Neural progenitor cell (in vitro differentiated cells): ENCODE measurements at regions not wholly inside any gene's neighbourhood (a gene's known extent, or its start where the extent isn't known, plus 50 kb on each side); places are given as distances from the start of the nearest gene placed in this dataset.
A peak's percentile ranks its signal among the peaks of the same experiment; 100 is the strongest.

Experiments
- DNase-seq: peaks from one replicate; pipeline ENCODE4 v3.0.0-alpha.2; 2016; ENCODE audit warnings: low spot score
- H2AFZ ChIP-seq: fragments of 200-600 bp; sonication (generic); replicated peaks from 2 replicates; pipeline ENCODE4 v1.6.1; 2016; ENCODE audit warnings: antibody characterized with exemption
- H3F3A ChIP-seq: fragments of 200-600 bp; sonication (generic); 2 replicates; pipeline ENCODE4 v1.6.1; 2016; ENCODE audit warnings: antibody characterized with exemption, low read depth
- H3K27ac ChIP-seq: fragments of 200-600 bp; sonication (generic); 2 replicates; pipeline ENCODE4 v1.5.1; 2016; ENCODE audit warnings: mild to moderate bottlenecking
- H3K27me3 ChIP-seq: fragments of 200-600 bp; sonication (generic); 2 replicates; pipeline ENCODE4 v1.6.1; 2016; ENCODE audit warnings: mild to moderate bottlenecking, moderate library complexity
- H3K36me3 ChIP-seq: fragments of 200-600 bp; sonication (generic); 2 replicates; pipeline ENCODE4 v1.5.1; 2016
- H3K4me1 ChIP-seq: fragments of 200-600 bp; sonication (generic); 2 replicates; pipeline ENCODE4 v1.6.1; 2016; ENCODE audit warnings: mixed run types
- H3K4me2 ChIP-seq: fragments of 200-600 bp; sonication (generic); 2 replicates; pipeline ENCODE4 v1.6.1; 2016
- H3K4me3 ChIP-seq: fragments of 200-600 bp; sonication (generic); 2 replicates; pipeline ENCODE4 v1.5.1; 2016
- H3K79me2 ChIP-seq: fragments of 200-600 bp; sonication (generic); 2 replicates; pipeline ENCODE4 v1.6.1; 2016; ENCODE audit warnings: low read depth
- H3K9ac ChIP-seq: fragments of 200-600 bp; sonication (generic); 2 replicates; pipeline ENCODE4 v1.6.1; 2016
- H3K9me3 ChIP-seq: fragments of 200-600 bp; sonication (generic); 2 replicates; pipeline ENCODE4 v1.5.1; 2016; ENCODE audit warnings: low read depth
- H4K20me1 ChIP-seq: fragments of 200-600 bp; sonication (generic); 2 replicates; pipeline ENCODE4 v1.6.1; 2016; ENCODE audit warnings: low read depth
- H3K27ac Mint-ChIP-seq: 3 replicates; pipeline ENCODE4 v1.8.0; 2021; ENCODE audit warnings: mixed read lengths
- H3K27me3 Mint-ChIP-seq: 2 replicates; pipeline ENCODE4 v1.8.0; 2022; ENCODE audit warnings: low read depth, mild to moderate bottlenecking, inconsistent platforms, moderate library complexity, mixed read lengths; ENCODE audit not compliant: insufficient read depth
- H3K36me3 Mint-ChIP-seq: 3 replicates; pipeline ENCODE4 v1.8.0; 2021; ENCODE audit warnings: mixed read lengths
- H3K4me1 Mint-ChIP-seq: 3 replicates; pipeline ENCODE4 v1.8.0; 2021; ENCODE audit warnings: mixed read lengths
- H3K4me3 Mint-ChIP-seq: 3 replicates; pipeline ENCODE4 v1.8.0; 2021; ENCODE audit warnings: mild to moderate bottlenecking, moderate library complexity, mixed read lengths
- H3K9me3 Mint-ChIP-seq: 3 replicates; pipeline ENCODE4 v1.8.0; 2020; ENCODE audit warnings: mixed read lengths
- CTCF ChIP-seq: fragments of 200-600 bp; sonication (generic); IDR thresholded peaks from 2 replicates; pipeline ENCODE4 v1.5.1; 2017; ENCODE audit warnings: antibody characterized with exemption, mild to moderate bottlenecking
- EZH2 ChIP-seq: fragments of 200-600 bp; sonication (generic); IDR thresholded peaks from 2 replicates; pipeline ENCODE4 v1.6.1; 2017; ENCODE audit warnings: antibody characterized with exemption, mild to moderate bottlenecking, moderate library complexity
- EZH2phosphoT487 ChIP-seq: fragments of 200-600 bp; sonication (generic); IDR thresholded peaks from 2 replicates; pipeline ENCODE4 v1.6.1; 2017; ENCODE audit warnings: antibody characterized with exemption

DNA sequence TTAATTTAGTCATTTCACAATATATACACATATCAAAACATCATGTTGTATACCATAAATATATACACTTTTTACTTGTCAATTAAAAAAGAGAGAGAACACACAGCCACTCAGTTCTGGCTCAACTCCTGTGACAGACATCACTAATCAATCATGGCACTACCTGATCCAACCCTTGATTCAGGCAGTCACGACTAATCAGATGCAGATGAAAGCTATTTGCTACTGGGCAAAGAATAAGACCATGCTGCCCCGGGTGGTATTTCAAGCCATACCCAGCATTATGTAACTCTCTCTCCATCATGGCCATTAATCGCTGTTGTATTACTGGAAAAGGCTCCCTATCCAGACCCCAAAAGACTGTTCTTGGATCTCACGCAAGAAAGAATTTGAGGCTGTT lies 345.7 kb downstream of the HAPSTR1 start:
- H3K27me3 ChIP-seq, result no peaks in the 10 kb centered on the region
- H2AFZ ChIP-seq, result peak overlapping the region; percentile 82
- no peak overlapping the region for H3K9ac ChIP-seq
- H3K27me3 Mint-ChIP-seq, result no peaks in the 10 kb centered on the region
- H3K4me1 ChIP-seq, result peaks cover 6% of the 10 kb centered on the region
- no peaks in the 10 kb centered on the region for H3K36me3 Mint-ChIP-seq
- no peak overlapping the region for H3K4me3 ChIP-seq
- no peak overlapping the region for H3K27ac ChIP-seq
- no peaks in the 10 kb centered on the region for H3K79me2 ChIP-seq
- H3K9me3 ChIP-seq, result no peaks in the 10 kb centered on the region
- no peaks in the 10 kb centered on the region for H3F3A ChIP-seq
- no peak overlapping the region for H3K27ac Mint-ChIP-seq
- H3K4me1 Mint-ChIP-seq, result peaks cover 10% of the 10 kb centered on the region
- no peaks in the 10 kb centered on the region for H3K36me3 ChIP-seq
- peak; percentile 43 for DNase-seq
- no peak overlapping the region for H3K4me2 ChIP-seq
- H3K9me3 Mint-ChIP-seq, result no peaks in the 10 kb centered on the region
- TF ChIP-seq EZH2 (no peak), CTCF (no peak), EZH2phosphoT487 (no peak)
- no peaks in the 10 kb centered on the region for H4K20me1 ChIP-seq
- H3K4me3 Mint-ChIP-seq, result no peak overlapping the region

DNA sequence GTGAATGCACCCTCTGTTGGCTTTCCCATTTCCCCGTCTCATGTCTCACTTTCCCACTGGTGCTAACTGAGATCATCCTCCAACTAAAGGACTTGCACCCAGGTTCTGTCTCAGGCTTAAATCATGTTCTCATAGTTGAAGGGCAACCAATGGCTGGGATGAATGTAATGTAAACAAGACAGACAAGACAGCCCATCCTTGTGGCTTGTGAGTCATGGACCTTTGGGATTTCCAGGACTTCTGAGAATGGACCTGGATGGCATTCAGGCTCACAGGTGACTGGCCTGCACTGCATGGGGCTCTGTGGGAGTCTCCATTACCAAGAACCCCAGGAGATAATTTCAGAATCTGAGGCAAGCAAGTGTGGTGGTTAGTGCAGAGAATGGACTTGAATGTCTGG lies 347.5 kb downstream of the HAPSTR1 start:
- Histone ChIP-seq H3K4me2 (no peak overlapping the region), H4K20me1 (no peaks in the 10 kb centered on the region), H2AFZ (no peak overlapping the region), H3K79me2 (no peaks in the 10 kb centered on the region), H3K36me3 (no peaks in the 10 kb centered on the region), H3K4me3 (no peak overlapping the region), H3K27ac (no peak overlapping the region), H3K4me1 (peaks cover 6% of the 10 kb centered on the region), H3F3A (no peaks in the 10 kb centered on the region), H3K27me3 (no peaks in the 10 kb centered on the region), H3K9ac (no peak overlapping the region), H3K9me3 (no peaks in the 10 kb centered on the region)
- no peak overlapping the region for H3K27ac Mint-ChIP-seq
- H3K4me1 Mint-ChIP-seq, result peaks cover 10% of the 10 kb centered on the region
- no peak for DNase-seq
- no peak overlapping the region for H3K4me3 Mint-ChIP-seq
- no peaks in the 10 kb centered on the region for H3K9me3 Mint-ChIP-seq
- H3K27me3 Mint-ChIP-seq, result no peaks in the 10 kb centered on the region
- TF ChIP-seq EZH2phosphoT487 (no peak), EZH2 (no peak), CTCF (no peak)
- no peaks in the 10 kb centered on the region for H3K36me3 Mint-ChIP-seq

DNA sequence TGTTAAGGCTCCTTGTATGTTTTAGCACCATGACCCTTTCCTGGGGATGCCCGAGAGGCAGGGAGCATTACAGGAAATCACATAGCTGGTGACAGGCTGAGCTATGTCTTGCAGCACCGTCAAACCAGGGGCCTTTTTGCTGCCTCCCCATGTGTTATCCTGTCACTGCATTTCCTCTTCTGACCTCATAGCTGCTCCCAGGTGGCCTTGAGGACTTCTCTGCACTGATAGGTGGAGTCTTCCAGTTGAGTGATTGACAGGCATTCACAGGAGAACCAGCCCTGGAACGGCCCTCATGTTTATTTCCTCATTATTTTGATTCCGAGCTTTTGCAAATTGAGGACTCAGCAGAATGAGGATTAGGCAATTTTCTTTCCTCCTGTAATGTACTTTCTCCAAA lies 349.6 kb downstream of the HAPSTR1 start:
- H3K27me3 ChIP-seq, result no peaks in the 10 kb centered on the region
- no peak overlapping the region for H3K9ac ChIP-seq
- Mint-ChIP-seq H3K27ac (no peak overlapping the region), H3K9me3 (no peaks in the 10 kb centered on the region), H3K4me1 (peaks cover 11% of the 10 kb centered on the region), H3K36me3 (no peaks in the 10 kb centered on the region), H3K4me3 (no peak overlapping the region), H3K27me3 (no peaks in the 10 kb centered on the region)
- H4K20me1 ChIP-seq, result no peaks in the 10 kb centered on the region
- no peak for TF ChIP-seq CTCF
- no peak for TF ChIP-seq EZH2phosphoT487
- no peak for TF ChIP-seq EZH2
- no peak overlapping the region for H2AFZ ChIP-seq
- no peaks in the 10 kb centered on the region for H3F3A ChIP-seq
- H3K4me2 ChIP-seq, result no peak overlapping the region
- DNase-seq, result peak; percentile 20
- H3K79me2 ChIP-seq, result no peaks in the 10 kb centered on the region
- no peaks in the 10 kb centered on the region for H3K36me3 ChIP-seq
- no peaks in the 10 kb centered on the region for H3K9me3 ChIP-seq
- peaks cover 6% of the 10 kb centered on the region for H3K4me1 ChIP-seq
- H3K4me3 ChIP-seq, result no peak overlapping the region
- no peak overlapping the region for H3K27ac ChIP-seq

DNA sequence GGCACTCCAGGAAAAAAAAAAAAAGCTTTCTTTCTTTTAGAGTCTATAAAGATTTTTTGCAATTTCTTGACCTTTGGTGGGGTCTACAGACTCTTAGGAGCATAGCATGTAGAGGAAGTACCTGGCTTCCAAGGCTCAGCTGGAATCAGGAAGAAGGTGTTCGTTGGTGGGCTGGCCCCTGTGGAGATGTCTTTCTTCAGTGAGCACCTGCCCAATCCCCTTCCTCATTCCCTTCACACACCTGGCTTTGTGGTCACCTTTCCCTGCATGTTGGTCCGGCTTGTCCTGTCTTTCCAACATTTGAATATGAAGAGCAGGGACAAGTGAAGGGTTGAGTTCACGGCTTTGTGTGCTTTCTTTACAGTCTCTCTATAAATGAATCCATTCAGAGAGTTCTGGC lies 352.4 kb downstream of the HAPSTR1 start:
- Histone ChIP-seq H2AFZ (no peak overlapping the region), H3K4me2 (no peak overlapping the region), H3K27me3 (no peaks in the 10 kb centered on the region), H3K4me3 (no peak overlapping the region), H3F3A (no peaks in the 10 kb centered on the region), H3K9ac (no peak overlapping the region), H3K9me3 (no peaks in the 10 kb centered on the region), H4K20me1 (no peaks in the 10 kb centered on the region), H3K27ac (no peak overlapping the region), H3K79me2 (no peaks in the 10 kb centered on the region), H3K4me1 (no peaks in the 10 kb centered on the region), H3K36me3 (no peaks in the 10 kb centered on the region)
- no peak for DNase-seq
- no peaks in the 10 kb centered on the region for H3K9me3 Mint-ChIP-seq
- TF ChIP-seq CTCF (no peak), EZH2phosphoT487 (no peak), EZH2 (no peak)
- no peak overlapping the region for H3K27ac Mint-ChIP-seq
- no peaks in the 10 kb centered on the region for H3K36me3 Mint-ChIP-seq
- H3K4me3 Mint-ChIP-seq, result no peak overlapping the region
- peaks cover 15% of the 10 kb centered on the region for H3K4me1 Mint-ChIP-seq
- no peaks in the 10 kb centered on the region for H3K27me3 Mint-ChIP-seq
